ENCODE measurements at regions not wholly inside any gene's neighbourhood (a gene's known extent, or its start where the extent isn't known, plus 50 kb on each side); places are given as distances from the start of the nearest gene placed in this dataset.

GRCh38 chr3:56890448-56891091 is 88.8 kb upstream of the ARHGEF3 start:
- DNase-seq, result no peak

- no peak for DNase-seq
Measured at GRCh38 chr3:56889131-56889530, 87.4 kb upstream of the ARHGEF3 start.

DNA sequence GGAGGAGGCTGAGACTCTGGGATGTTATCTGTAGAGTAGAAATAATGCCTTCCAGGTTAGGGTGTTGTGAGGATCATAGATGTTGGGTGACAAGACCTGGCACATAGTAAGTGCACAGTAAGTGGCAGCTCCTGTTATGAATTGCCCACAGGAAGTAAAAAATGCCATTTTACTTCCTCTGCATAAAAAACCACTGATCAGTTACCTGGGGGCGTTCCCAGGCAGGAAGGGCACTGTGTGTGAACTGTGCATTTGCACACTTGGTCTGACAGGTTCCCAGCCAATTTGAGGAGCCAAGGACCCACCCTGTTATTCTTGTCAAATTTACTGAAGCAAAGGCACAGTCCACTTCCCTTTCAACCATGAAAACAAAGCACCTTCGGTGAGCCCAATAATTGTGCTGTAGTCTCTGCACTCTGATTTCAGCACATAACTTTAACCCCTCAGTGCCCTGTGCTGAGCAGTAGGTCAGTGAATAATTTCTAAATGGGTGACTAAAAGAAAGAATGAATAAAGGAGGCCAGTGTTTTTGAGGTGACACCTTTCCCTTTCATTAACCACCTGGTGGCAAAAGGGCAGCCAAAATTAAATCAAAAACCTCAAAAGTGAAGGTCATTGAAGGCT is 85.8 kb upstream of the ARHGEF3 start:
- DNase-seq, result no peak

GRCh38 chr3:56886314-56886713 is 84.6 kb upstream of the ARHGEF3 start:
- no peak for DNase-seq

DNA sequence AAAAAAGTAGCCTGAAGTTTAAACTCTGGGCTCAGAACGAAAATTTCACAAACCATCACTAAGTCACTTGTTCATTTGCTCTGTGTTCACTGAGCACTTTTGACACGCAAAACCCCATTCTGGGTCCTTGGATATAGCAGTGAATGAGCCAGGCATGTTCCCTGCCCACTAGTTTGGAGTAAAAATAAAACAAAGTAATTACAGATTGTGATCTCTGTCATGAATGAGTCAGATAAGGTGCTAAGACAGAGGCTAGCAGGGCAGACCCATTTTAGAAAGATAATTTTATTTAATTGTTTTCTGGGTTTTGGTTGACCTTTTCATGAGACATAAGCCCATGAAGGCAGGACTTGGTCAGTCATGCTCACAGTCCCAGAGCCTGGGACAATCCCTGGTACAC is 84.1 kb upstream of the ARHGEF3 start:
- no peak for DNase-seq

- no peak for DNase-seq
Measured at GRCh38 chr3:56885453-56885852, 83.7 kb upstream of the ARHGEF3 start.

DNA sequence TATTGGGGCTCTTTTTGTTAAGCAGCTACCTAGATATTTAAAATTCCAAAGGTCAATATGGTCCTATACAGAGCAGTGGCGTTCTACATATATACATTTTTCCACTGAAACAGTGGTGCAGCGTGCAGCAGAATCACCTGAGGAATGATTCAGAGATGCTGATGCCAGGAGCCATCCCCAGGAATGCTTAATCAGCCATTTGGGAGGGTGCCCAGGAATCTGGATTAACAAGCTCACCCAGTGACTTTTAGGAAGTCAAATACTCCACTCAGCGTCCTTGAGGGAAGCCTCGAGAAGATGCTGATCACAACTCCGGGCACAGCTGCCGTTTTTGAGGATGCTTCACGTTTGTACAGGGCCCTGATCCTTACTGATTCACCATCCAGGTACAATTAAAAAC is 82.6 kb upstream of the ARHGEF3 start:
- no peak for DNase-seq

DNA sequence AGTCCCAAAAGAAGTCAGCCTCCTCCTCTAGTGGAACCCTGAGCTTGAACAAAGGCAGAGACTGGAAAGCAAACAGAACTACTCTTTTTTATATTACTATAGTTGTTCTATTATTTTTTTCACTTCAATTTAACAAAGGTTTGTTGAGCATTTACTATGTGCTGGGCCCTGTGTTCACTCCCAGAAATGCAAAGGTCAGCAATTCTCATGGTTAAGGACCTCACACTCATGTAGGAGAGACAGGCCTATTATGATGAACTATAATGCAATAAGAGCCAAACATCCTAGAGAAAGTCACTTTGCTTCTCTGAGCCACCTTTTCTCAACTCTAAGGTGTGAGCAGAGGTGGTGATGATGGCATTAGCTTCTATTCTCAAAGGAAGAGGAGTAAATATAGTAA is 82.1 kb upstream of the ARHGEF3 start:
- DNase-seq, result no peak

DNA sequence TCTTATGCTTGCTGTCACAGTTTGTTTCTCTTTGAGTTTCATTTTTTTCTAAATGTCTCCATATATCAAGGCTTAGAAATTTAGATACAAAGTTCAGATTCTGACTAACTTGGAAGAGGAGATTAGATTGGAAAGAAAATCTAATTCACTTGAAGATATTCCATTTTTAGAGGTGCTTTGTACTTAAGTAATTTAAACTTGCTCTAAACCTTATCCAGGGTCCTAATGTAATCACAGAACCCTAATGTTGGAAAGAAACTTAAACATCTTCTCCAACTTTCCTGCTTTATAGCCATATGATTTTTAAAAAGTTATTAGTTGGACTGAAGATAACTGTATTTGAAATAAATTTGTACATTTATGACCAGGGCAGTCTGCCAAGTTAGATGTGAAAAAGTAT is 81.1 kb upstream of the ARHGEF3 start:
- no peak for DNase-seq

DNA sequence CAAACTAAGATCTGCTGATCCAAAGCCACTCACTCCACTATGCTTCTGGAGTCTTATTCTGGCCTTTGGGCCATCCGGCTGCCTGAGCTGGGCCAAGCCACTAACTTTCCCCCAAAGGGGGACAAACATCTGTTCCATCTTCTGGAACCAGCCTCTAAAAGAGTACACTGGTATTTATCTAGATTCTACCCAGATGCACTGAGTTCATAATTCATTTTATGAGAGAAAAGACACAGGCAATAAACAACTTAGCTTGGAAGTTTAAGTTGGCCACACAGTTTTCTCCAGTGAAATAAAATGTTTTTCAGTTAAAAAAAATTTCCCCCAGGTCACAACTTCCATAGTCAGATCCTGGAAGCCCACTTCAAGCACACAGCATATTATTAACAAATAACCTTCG is 80.1 kb upstream of the ARHGEF3 start:
- DNase-seq, result no peak

DNA sequence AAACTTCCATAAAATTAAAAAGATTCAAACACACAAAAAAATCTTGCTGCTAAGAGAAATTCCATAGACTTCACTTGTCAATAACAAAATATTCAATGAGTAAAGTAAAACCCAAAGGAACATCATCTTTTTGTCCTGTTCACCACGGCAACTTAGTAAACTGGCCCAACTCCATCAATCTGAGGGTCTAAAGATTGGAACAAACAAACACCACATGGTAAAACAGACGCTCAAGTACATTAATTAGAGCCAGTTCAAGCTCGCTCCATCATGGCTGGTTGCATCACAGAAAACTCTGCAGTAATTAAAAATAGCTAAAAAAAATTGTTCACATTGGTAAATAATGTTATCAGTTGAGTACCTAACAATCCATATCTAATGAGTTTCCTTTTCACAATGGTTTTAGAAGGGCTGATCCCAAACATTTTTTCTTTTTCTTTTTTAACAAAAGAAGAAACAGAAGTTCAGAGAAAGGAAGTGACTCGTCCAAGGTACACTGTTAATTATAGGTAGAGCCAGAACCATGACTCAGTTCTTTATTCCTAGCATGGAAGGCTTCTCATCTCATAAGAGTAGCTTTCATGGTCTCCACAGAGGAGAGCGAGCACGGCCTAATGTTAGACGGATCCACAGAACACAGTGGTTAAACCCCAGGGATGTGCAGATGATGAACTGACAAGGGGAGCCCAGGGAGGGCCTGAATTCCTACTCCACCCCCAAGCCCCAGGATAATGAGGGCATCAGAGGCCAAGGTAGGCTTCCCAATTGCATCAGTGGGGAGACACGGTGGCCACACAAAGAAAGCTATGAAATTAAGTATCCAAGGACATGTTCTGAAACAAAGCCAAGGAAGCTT is 79.2 kb upstream of the ARHGEF3 start:
- no peak for DNase-seq

DNA sequence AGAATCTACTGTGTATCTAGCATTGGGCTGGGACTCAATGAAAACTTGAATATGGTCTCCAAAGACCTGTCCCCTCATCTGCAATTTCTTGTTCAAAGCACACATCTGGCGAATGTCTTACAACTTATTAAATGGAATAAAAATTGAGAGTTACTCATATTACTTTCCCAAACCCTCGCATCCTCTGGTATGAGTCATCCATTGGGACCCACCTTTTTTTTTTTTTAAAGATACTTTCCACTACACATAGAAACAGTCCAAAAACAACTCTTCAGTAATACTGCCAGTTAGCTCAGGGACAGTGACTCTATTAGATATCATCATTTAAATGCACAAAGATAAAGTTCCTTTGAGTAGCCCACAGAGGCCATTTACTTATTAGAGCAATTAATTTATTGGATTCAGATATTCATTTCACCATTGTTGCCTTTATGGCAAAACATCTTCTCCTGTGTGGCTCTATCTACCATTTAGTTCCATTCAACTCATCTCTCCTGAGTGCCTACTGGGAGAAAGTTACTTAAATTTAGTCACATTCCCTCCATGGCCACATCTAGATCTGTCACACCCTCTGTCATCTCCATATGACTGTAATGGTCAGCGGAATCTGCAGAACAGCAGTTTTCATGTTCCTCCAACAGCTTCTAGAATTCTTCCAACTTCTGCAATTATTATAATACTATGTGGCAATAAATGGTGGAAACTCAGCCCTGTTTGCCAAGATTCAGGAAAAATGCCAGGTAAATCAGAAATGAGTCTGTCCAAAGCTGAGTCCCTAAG is 77.9 kb upstream of the ARHGEF3 start:
- DNase-seq, result peak; percentile 72 to 85 (median 84)

DNA sequence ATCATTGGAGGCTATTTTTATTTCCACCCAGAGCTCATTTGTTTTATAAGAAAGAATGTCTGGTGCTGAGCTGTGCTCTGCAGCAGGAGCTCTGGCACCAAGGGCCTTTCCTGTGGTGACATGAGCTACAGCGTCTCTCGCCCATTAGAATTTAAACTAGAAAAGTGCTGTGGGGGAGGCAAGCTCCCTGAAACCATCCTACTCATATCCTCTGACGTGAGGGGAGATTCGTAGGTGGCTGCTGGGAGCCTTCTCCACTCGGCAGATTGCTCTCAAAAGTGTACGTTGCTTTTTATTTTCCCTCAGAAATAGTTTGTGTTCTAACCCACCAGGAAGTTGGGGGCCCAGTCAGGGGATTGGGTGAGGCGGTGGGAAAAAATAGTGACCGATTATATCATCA is 76.3 kb upstream of the ARHGEF3 start:
- DNase-seq, result peak; percentile 77 to 86 (median 82)

DNA sequence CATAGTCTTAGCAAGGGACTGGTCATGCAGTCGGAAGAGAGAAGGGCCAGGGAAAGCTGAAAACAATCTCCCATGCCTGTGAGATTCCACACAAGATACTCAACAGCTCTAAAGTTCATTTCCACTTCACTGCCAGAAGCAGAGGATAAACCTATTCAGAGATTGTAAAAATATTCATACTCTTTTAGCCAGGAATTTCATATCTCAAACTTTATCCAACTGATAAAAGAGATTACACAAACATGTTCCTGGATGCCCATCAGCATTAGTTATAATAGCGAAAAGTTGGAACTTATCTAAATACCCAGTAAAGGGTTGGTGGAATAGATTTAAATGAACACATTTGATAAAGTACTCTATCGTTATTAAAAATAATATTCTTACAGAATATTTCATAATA is 75.2 kb upstream of the ARHGEF3 start:
- no peak for DNase-seq

DNA sequence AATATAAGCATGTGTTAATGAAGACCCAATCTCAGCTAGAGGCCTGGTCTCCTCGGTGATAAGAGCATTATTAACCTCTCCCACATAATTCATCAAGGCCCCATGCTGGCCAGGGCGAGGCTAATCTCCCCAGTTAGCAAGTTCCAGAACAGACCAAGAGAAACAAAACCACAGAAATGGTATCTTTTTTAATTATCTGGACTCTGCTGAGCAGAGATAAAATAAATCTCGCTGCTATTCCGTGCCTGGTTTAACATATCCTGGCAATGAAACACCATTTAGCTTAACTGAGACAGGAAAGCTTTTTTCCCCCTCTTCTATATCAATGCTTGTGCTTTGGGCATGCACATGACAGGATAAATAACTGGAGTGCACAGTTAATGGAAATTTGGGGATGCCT is 72.5 kb upstream of the ARHGEF3 start:
- no peak for DNase-seq

DNA sequence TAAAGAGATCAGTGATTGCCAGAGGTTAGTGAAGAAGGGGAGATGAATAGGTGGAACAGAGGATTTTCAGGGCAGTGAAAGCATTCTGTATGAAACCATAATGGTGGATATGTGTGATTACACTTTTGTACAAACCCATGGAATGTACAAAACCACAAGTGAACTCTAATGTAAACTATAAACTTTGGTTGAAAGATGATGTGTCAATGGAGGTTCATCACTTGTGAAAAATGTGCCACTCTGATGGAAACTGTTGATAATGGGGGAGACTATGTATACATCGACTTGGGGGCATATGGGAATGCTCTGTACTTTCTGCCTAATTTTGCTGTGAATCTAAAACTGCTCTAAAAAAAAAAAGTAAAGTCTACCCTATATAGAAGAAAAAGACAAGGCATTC is 68.7 kb upstream of the ARHGEF3 start:
- no peak for DNase-seq

DNA sequence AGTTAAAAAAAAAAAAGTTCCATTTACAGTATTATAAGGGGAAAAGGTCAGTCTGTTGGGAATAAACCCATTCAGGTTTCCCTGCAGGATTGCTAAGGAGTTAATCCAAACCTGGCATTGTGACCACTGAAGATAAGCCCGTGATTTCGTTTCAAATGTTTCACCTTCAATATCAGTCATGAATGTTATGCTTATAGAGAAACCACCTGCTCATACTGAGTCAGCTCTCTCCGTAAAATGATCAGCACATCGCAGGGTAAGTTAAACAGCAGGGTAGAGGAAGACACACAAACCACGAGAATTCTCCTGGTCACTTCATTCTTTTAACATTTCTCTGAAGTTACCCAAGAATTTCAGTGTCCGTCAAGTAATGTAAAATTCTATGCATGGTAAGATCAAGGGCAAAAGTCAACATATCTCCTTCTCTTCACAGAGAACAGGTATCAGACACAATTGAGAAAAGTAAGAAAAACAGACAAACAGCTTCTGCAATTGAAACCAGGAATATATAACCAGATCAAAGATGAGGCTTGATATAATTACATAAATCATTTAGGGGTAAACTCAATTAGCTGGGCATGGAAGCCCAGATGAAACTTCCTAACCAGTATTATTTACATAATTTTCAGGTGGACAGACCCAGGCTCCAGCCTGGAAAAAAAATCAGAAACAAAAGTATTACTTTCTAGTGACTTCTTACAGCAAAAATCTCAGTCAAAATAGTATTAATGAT is 67.6 kb upstream of the ARHGEF3 start:
- no peak for DNase-seq

GRCh38 chr3:56868706-56869105 is 67.0 kb upstream of the ARHGEF3 start:
- no peak for DNase-seq

DNA sequence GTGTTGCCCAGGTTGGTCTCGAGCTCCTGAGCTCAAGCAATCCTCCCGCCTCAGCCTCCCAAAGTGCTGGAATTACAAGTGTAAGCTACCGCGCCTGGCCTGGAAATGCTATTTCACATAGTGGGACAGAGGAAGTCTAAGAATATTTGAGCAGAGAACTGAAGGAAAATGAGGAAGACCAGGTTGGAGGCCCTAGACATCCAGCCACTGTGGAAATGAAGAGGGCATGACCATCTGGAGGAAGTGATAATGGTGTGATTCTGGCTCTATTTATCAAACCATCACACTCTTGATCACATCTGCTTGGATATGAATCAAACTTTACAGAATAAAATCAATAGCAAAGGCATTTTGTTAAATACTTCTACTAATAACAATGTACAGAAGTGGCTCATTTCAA is 65.9 kb upstream of the ARHGEF3 start:
- peak in 2 of 3 donors; percentile 23 to 29 for DNase-seq

DNA sequence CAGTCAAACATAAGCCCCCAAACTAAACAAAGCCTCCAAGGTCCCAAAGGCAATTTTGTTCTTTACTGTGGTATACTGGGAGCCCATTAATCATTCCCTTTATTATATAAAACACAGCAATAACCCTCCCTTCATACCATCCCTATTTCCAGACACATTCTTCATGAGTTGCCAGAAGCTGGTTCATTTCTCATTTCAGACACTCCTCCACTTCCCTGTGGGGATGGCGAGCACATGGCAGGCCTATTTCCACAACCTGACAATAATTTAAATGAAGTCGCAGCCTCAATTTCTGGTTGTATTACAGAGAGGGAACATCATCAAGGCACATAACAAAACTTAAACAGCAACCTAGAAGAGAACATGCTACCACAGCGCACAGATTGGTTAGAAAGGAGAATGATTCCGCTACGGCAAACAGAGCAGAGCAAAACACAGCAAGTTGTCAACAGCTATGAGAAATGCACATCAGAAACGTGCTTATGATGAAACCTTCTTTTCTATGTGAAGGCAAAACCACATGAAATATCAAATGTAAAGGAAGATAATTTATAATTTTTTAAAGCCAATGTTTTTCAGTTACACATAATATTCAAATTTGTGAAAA is 63.3 kb upstream of the ARHGEF3 start:
- DNase-seq, result no peak

GRCh38 chr3:56864090-56864489 is 62.3 kb upstream of the ARHGEF3 start:
- DNase-seq, result no peak
